T-helper 2 cell treated with Interferon-gamma antibody and Interleukin-4, amounts not matched to agents 5 μg/mL and 100 μg/mL, for 36 hours (primary cell): ENCODE measurements at regions not wholly inside any gene's neighbourhood (a gene's known extent, or its start where the extent isn't known, plus 50 kb on each side); places are given as distances from the start of the nearest gene placed in this dataset.

Source experiments
- DNase-seq: peaks from one replicate; pipeline ENCODE4 v3.0.0; 2021; ENCODE audit warnings: low spot score
- H3K27ac Mint-ChIP-seq: one replicate; pipeline ENCODE4 v1.8.0; 2021; ENCODE audit warnings: mild to moderate bottlenecking, mixed read lengths
- H3K27me3 Mint-ChIP-seq: one replicate; pipeline ENCODE4 v1.8.0; 2021; ENCODE audit warnings: low read depth, mixed read lengths
- H3K36me3 Mint-ChIP-seq: one replicate; pipeline ENCODE4 v1.8.0; 2021; ENCODE audit warnings: low read depth, mixed read lengths
- H3K4me1 Mint-ChIP-seq: one replicate; pipeline ENCODE4 v1.8.0; 2021; ENCODE audit warnings: low read depth, mixed read lengths
- H3K4me3 Mint-ChIP-seq: one replicate; pipeline ENCODE4 v1.8.0; 2022; ENCODE audit warnings: mild to moderate bottlenecking, moderate library complexity, mixed read lengths
- H3K9me3 Mint-ChIP-seq: one replicate; pipeline ENCODE4 v1.8.0; 2021; ENCODE audit warnings: mixed read lengths

DNA sequence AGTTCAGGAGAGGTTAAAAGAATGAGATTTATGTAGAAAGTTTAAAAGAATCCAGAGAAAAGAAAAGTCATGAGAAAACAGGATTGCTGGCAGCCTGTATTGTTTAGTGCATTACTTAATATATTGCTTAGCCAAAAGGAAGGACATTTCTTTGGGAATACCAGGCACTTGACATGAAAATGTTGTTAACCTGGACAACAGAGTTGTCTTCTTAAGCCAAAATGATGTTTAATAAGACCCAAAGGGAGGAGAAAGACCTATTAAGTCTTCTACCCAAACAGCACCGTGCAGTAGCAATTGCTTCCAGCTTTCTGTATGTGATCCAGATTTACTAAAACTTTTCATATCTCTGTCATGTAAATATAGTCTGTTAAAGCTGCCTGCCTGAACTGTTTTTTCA, 74.0 kb upstream of the PRLR start:
- no peak overlapping the region for H3K4me3 Mint-ChIP-seq
- peaks cover 2% of the 10 kb centered on the region for H3K27me3 Mint-ChIP-seq
- DNase-seq = no peak
- no peaks in the 10 kb centered on the region for H3K9me3 Mint-ChIP-seq
- no peaks in the 10 kb centered on the region for H3K4me1 Mint-ChIP-seq
- H3K36me3 Mint-ChIP-seq = no peaks in the 10 kb centered on the region
- no peak overlapping the region for H3K27ac Mint-ChIP-seq

DNA sequence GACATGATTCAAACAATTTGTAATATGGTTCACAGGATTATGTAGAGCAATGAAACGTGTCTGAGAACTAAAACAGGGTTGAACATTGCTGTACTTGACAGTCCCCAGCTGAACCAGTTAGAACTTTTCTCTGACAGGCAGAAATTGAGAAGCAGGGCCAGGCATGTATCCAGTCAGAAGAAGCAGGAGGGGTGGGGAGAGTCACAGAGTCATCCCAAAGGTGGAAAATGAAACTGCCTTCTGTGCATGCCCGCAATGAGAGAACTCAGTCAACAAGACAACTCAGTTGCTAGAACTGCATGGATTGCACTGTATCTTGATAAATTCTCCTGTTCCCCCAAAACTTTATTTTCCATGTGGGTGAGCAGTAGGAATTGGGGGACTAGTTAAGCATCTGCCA, 72.9 kb upstream of the PRLR start:
- no peaks in the 10 kb centered on the region for H3K36me3 Mint-ChIP-seq
- H3K27me3 Mint-ChIP-seq = peaks cover 2% of the 10 kb centered on the region
- H3K4me3 Mint-ChIP-seq = no peak overlapping the region
- no peak overlapping the region for H3K27ac Mint-ChIP-seq
- DNase-seq = no peak
- no peaks in the 10 kb centered on the region for H3K9me3 Mint-ChIP-seq
- no peaks in the 10 kb centered on the region for H3K4me1 Mint-ChIP-seq

DNA sequence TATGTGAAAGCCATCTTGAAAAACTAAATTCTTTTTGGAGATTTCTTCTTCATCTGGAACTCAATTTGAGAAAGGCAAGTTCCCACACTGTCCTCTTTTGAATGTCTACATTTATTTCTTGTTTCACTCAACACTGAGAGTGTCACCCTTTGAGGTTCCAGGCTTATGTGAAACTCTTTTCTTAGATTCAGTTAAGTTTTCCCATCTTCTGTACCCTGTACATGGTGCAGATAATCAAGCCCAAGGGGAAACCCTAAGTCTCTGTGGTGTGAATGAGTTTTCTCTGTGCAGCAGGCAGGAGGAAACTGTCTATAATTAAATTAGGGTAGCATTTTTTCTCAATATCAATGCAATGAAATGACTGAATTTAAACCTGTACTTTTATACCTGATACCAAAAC, 72.3 kb upstream of the PRLR start:
- H3K9me3 Mint-ChIP-seq = no peaks in the 10 kb centered on the region
- no peaks in the 10 kb centered on the region for H3K36me3 Mint-ChIP-seq
- no peak for DNase-seq
- H3K27me3 Mint-ChIP-seq = peaks cover 2% of the 10 kb centered on the region
- H3K4me3 Mint-ChIP-seq = no peak overlapping the region
- H3K27ac Mint-ChIP-seq = no peak overlapping the region
- no peaks in the 10 kb centered on the region for H3K4me1 Mint-ChIP-seq

DNA sequence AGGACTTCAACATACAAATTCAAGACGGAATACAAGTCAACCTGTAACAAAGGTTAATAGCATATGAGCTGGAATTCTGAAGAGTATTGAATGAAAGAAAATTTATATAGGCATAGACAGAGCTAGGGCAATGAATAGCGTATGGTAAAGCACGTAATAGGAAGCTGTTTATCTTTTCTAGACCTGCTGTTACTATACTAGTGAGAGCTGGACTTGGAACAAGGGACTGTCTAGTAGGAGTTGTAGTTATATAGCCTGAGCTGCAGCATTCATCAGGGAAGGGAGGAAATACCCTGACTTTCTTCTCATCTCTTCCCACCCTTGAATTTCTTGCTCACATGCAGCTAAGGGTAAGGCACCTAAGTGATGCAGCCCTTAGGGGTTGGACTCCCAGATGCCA, 67.5 kb upstream of the PRLR start:
- Mint-ChIP-seq H3K4me3 (no peak overlapping the region), H3K9me3 (no peaks in the 10 kb centered on the region), H3K4me1 (no peaks in the 10 kb centered on the region), H3K27ac (no peak overlapping the region), H3K27me3 (peaks cover 2% of the 10 kb centered on the region), H3K36me3 (no peaks in the 10 kb centered on the region)
- DNase-seq = no peak

DNA sequence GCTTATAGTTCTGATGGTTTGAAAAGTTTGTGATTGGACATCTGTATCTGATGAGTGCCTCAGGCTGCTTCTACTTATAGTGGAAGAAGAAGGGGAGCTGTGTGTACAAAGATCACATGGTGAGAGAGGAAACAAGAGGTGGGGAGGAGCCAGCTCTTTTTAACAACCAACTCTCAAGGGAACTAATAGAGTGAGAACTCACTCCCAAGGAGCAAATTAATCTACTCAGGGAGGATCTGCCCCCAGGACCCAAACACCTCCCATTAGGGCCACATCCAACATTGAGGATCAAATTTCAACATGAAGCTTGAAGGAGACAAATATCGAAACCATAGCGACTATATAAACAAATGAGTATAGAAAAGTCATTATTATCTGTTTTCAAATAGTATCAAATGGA, 64.7 kb upstream of the PRLR start:
- H3K27ac Mint-ChIP-seq = no peak overlapping the region
- no peak for DNase-seq
- H3K4me3 Mint-ChIP-seq = no peak overlapping the region
- peaks cover under 1% of the 10 kb centered on the region for H3K27me3 Mint-ChIP-seq
- no peaks in the 10 kb centered on the region for H3K4me1 Mint-ChIP-seq
- H3K36me3 Mint-ChIP-seq = no peaks in the 10 kb centered on the region
- no peaks in the 10 kb centered on the region for H3K9me3 Mint-ChIP-seq

DNA sequence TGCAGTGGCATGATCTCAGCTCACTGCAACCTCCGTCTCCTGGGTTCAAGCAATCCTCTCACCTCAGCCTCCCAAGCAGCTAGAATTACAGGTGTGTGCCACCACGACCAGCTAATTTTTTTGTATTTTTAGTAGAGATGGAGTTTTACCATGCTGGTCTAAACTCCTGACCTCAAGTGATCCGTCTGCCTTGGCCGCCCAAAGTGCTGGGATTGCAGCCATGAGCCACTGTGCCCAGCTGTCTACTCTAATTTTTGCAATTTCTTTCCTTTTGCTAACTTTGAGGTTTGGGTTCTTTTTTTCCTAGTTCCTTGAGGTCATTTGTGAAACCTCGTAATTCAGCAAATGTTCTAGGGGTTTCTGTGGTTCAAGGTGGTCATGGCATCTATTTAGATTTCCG, 63.7 kb upstream of the PRLR start:
- Mint-ChIP-seq H3K27me3 (no peaks in the 10 kb centered on the region), H3K9me3 (no peaks in the 10 kb centered on the region), H3K36me3 (no peaks in the 10 kb centered on the region), H3K4me3 (no peak overlapping the region), H3K4me1 (no peaks in the 10 kb centered on the region), H3K27ac (no peak overlapping the region)
- no peak for DNase-seq

DNA sequence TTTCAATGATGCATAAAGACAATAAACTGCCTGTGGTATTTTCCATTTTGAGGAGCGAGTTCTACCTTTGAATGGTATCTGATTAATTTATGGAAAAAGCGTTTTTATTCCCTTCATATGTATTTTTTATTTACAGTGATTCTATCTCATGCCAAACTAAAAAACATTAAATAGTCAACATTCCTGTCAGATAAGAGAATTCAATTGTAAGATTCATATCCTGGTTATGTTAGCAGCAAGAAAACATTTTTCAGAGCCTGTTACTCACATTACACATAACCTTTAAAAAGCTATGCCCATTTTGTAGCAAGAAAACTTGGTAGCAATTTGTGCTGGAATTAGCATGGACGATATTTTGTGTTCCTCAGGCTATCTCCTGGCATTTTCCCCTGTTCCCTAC, 55.1 kb upstream of the PRLR start:
- no peak for DNase-seq
- no peaks in the 10 kb centered on the region for H3K36me3 Mint-ChIP-seq
- H3K27me3 Mint-ChIP-seq = no peaks in the 10 kb centered on the region
- no peak overlapping the region for H3K27ac Mint-ChIP-seq
- no peak overlapping the region for H3K4me3 Mint-ChIP-seq
- no peaks in the 10 kb centered on the region for H3K9me3 Mint-ChIP-seq
- no peaks in the 10 kb centered on the region for H3K4me1 Mint-ChIP-seq

DNA sequence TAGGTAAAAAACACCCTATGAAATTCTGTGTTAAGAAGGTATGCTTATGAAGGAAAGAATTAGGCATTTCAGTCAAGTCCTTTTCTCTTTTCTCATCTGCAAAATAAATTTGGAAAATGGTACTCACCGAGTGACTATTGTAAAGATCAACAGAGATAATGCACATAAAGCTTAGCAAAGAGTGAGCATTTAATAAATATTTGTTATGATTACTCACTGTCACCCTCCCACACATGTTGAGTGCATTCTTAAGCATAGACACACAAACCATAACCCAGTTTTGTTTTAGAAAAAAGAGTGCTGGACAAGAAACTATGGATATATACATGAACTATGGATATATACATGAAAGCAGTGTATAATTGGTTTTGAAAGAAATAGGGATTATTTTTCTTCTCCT, 54.7 kb upstream of the PRLR start:
- Mint-ChIP-seq H3K9me3 (no peaks in the 10 kb centered on the region), H3K36me3 (no peaks in the 10 kb centered on the region), H3K4me1 (no peaks in the 10 kb centered on the region), H3K27ac (no peak overlapping the region), H3K4me3 (no peak overlapping the region), H3K27me3 (no peaks in the 10 kb centered on the region)
- DNase-seq = no peak

DNA sequence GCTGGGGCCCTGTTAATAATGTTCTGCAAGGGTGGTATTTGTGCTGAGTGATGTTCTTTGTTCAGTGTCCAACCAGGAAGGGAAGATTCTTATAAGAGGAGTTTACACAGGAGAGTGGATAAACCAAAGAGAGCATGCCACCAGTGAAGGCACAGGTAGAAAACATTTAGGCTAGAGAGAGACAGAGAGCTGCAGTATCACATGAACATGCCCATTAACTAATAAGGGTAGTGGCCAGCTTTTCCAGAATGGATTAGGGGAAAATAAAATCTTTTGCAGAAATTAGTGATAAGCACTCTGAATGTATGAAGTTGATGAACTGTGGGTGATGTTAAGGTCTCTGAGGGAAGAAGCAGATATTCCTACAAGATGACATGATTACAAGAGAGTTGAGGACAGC, 54.1 kb upstream of the PRLR start:
- Mint-ChIP-seq H3K27ac (no peak overlapping the region), H3K9me3 (no peaks in the 10 kb centered on the region), H3K36me3 (no peaks in the 10 kb centered on the region), H3K4me1 (no peaks in the 10 kb centered on the region), H3K27me3 (no peaks in the 10 kb centered on the region), H3K4me3 (no peak overlapping the region)
- DNase-seq = no peak

DNA sequence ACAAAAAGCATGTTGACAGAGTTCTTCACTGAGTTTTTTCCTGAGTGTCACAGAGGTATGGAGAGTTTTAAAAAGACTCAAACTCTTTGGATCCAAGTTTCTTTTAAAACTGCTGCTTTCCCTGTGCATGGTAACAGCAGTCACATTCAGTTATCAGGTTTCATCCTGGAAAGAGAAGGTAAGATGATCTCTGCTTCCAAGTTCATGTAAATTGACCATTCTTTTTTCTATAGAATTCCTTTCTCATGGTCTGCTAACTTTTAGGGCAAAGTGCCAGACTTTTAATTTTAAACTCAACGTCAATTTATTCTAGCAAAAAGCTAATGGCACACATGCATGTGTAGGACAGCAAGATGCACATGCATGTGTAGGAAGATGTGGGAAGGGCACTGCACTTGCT, 52.5 kb upstream of the PRLR start:
- no peak overlapping the region for H3K4me3 Mint-ChIP-seq
- DNase-seq = no peak
- H3K9me3 Mint-ChIP-seq = no peaks in the 10 kb centered on the region
- H3K27me3 Mint-ChIP-seq = no peaks in the 10 kb centered on the region
- H3K4me1 Mint-ChIP-seq = no peaks in the 10 kb centered on the region
- H3K36me3 Mint-ChIP-seq = no peaks in the 10 kb centered on the region
- H3K27ac Mint-ChIP-seq = no peak overlapping the region

DNA sequence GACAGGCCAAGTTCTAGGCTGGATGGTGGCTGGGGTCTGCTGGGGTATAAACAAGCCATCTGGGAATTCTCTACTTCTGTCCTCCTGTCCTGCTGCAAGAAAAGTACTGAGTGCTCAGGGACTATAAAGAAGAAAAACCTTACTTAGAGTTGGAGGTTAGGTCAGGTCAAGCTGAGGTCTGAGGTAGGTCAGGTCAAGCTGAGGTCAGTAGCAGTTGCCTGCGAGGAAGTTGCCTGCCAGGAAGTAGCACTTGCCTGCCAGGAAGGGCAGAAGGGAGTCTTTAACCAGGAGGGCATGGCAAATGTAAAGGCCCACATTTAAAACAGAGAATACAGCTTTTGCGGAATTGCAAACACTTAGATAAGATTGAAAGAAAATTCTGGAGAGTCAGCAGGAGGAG, 51.3 kb upstream of the PRLR start:
- Mint-ChIP-seq H3K4me3 (no peak overlapping the region), H3K9me3 (no peaks in the 10 kb centered on the region), H3K27me3 (no peaks in the 10 kb centered on the region), H3K4me1 (no peaks in the 10 kb centered on the region), H3K36me3 (no peaks in the 10 kb centered on the region), H3K27ac (no peak overlapping the region)
- no peak for DNase-seq
